ENCODE measurements at regions not wholly inside any gene's neighbourhood (a gene's known extent, or its start where the extent isn't known, plus 50 kb on each side); places are given as distances from the start of the nearest gene placed in this dataset.
A peak's percentile ranks its signal among the peaks of the same experiment; 100 is the strongest.

GRCh38 chr2:62570861-62571698, 65.1 kb upstream of the TMEM17 start:
- peaks cover 23% of the 10 kb centered on the region for H3K27me3 ChIP-seq (ENCODE audit: control insufficient read depth, insufficient read depth, low read length)
- H3K9me3 ChIP-seq (ENCODE audit: control insufficient read depth, low read depth, low read length): no peaks in the 10 kb centered on the region
- H3K4me1 ChIP-seq (ENCODE audit: control insufficient read depth, low read depth, low read length): peaks cover 13% of the 10 kb centered on the region
- peak overlapping the region; percentile 57 for H3K4me3 ChIP-seq (ENCODE audit: low read length)
- no peak overlapping the region for H3K9ac ChIP-seq (ENCODE audit: low read length)
- H3K36me3 ChIP-seq (ENCODE audit: control insufficient read depth, low read depth, low read length): no peaks in the 10 kb centered on the region
- H3K27ac ChIP-seq (ENCODE audit: low read length): no peak overlapping the region

DNA sequence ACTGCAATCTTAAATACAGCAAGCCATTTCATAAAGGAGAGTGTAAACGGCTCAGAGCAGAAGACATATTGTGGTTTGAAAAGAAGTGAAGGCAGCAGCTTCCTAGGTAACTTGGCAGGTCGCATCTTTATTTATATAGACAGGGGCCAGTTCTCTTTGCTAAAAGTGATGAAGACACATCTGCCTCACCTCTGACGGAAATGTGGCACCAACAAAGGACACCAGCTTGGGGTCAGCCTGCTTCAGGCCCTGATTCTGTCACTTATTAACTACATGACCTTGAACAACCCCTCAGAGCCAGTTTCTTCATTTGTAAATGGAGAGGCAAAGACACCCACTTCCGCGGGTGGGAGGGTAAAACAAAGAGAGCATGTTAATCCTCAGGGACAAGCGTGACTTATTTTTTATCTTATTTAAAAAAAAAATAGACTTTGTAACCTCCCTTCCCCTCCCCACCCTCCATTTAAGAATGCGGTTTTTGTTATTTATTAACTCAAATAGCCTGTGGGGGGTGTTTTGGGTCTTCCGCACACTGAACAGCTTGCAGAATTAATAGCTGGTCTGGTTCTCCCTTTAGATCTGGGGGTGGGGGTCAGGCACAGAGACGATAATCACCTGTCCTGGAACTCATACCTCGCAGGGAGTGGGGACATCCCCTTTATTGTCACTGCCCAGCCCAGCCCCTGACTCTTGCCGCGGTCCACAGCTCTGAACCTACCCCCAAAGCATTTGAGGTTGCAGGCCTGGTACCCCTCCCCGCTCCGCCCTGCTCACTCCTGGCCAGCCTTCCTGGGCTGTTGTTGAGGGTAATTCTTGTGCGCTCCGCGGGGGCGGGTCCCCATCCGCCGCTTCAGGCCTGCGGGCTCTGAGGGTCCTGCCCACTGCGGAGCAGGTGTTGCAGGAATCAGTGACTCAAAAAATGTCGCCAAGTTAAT, 64.2 kb upstream of the TMEM17 start:
- peak overlapping the region; percentile 57 for H3K4me3 ChIP-seq (ENCODE audit: low read length)
- peaks cover 23% of the 10 kb centered on the region for H3K27me3 ChIP-seq (ENCODE audit: control insufficient read depth, insufficient read depth, low read length)
- H3K4me1 ChIP-seq (ENCODE audit: control insufficient read depth, low read depth, low read length): peaks cover 13% of the 10 kb centered on the region
- H3K9me3 ChIP-seq (ENCODE audit: control insufficient read depth, low read depth, low read length): no peaks in the 10 kb centered on the region
- H3K27ac ChIP-seq (ENCODE audit: low read length): no peak overlapping the region
- no peak overlapping the region for H3K9ac ChIP-seq (ENCODE audit: low read length)
- H3K36me3 ChIP-seq (ENCODE audit: control insufficient read depth, low read depth, low read length): no peaks in the 10 kb centered on the region

DNA sequence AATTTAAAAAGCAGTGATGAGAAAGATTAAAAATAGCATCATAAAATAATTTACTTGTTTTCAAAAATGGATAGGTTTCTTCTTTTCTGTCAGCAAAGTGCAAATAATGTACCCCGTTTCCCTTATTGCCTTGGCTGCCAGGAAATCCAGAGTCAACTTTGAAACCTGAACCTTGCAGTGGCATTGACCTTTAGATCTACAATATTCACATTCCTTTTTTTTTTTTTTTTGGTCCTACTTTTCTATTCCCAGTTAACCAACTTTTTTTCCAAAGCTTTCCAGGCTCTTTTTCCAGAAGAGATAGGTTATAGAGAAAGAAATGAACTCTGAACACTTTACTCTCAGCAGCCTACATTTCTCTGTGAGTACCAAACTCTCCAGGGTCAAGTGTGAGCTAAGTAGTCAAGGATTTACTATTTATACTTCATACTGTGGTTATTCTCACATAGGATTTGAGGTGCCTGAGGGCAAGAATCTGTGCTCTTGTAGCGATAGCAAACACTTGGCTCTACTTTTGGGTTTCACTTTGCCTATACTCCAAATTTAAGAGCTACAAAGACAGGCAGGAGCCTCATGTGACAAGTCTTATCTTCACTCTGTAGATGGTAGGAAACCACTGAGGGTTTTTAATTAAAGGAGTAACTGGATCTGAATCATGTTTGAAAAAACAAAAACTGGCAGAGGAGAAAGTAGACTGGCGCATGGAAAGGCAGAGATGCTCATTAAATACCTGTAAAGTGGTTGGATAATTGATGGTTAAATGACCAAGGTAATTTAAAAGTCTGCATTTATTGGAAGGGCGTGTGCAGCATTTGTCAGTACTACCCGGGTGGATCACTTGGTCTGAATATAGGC, 63.2 kb upstream of the TMEM17 start:
- Histone ChIP-seq H3K9ac (ENCODE audit: low read length) (no peak overlapping the region), H3K9me3 (ENCODE audit: control insufficient read depth, low read depth, low read length) (no peaks in the 10 kb centered on the region), H3K27ac (ENCODE audit: low read length) (no peak overlapping the region), H3K4me1 (ENCODE audit: control insufficient read depth, low read depth, low read length) (peaks cover 13% of the 10 kb centered on the region), H3K27me3 (ENCODE audit: control insufficient read depth, insufficient read depth, low read length) (peaks cover 23% of the 10 kb centered on the region), H3K4me3 (ENCODE audit: low read length) (no peak overlapping the region), H3K36me3 (ENCODE audit: control insufficient read depth, low read depth, low read length) (no peaks in the 10 kb centered on the region)

DNA sequence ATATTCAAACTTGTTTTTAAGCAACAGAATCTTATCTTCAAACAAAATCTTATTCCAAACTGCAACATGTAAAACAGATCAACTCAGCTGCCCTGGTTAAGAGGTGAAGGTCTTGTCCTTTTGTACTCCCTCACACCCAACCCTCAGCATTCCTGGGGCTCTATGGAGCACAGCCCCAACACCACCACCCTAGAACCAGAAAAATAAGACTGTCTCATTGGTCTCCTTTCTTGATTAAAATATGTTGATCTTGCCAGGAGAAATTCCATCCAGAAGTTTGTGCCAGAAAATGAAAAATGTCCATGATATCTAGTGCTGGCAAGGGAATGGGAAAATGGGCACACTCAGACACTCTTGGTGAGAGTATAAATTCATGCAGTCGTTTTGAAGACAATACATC, 62.1 kb upstream of the TMEM17 start:
- H3K4me1 ChIP-seq (ENCODE audit: control insufficient read depth, low read depth, low read length): peaks cover 13% of the 10 kb centered on the region

GRCh38 chr2:62567669-62568068, 61.7 kb upstream of the TMEM17 start:
- H3K9me3 ChIP-seq (ENCODE audit: control insufficient read depth, low read depth, low read length): no peaks in the 10 kb centered on the region
- H3K27ac ChIP-seq (ENCODE audit: low read length): no peak overlapping the region
- H3K27me3 ChIP-seq (ENCODE audit: control insufficient read depth, insufficient read depth, low read length): peaks cover 23% of the 10 kb centered on the region
- no peak overlapping the region for H3K9ac ChIP-seq (ENCODE audit: low read length)
- H3K4me3 ChIP-seq (ENCODE audit: low read length): no peak overlapping the region
- H3K4me1 ChIP-seq (ENCODE audit: control insufficient read depth, low read depth, low read length): peaks cover 13% of the 10 kb centered on the region
- no peaks in the 10 kb centered on the region for H3K36me3 ChIP-seq (ENCODE audit: control insufficient read depth, low read depth, low read length)

More for the DNA sequence above, 62.1 kb upstream of the TMEM17 start:
- H3K9ac ChIP-seq (ENCODE audit: low read length): no peak overlapping the region
- no peaks in the 10 kb centered on the region for H3K9me3 ChIP-seq (ENCODE audit: control insufficient read depth, low read depth, low read length)
- no peak overlapping the region for H3K4me3 ChIP-seq (ENCODE audit: low read length)
- H3K27me3 ChIP-seq (ENCODE audit: control insufficient read depth, insufficient read depth, low read length): peaks cover 23% of the 10 kb centered on the region
- H3K36me3 ChIP-seq (ENCODE audit: control insufficient read depth, low read depth, low read length): no peaks in the 10 kb centered on the region
- H3K27ac ChIP-seq (ENCODE audit: low read length): no peak overlapping the region

- no peak overlapping the region for H3K9ac ChIP-seq (ENCODE audit: low read length)
- no peak overlapping the region for H3K27ac ChIP-seq (ENCODE audit: low read length)
- peaks cover 19% of the 10 kb centered on the region for H3K27me3 ChIP-seq (ENCODE audit: control insufficient read depth, insufficient read depth, low read length)
- no peak overlapping the region for H3K4me3 ChIP-seq (ENCODE audit: low read length)
- H3K36me3 ChIP-seq (ENCODE audit: control insufficient read depth, low read depth, low read length): no peaks in the 10 kb centered on the region
- no peaks in the 10 kb centered on the region for H3K9me3 ChIP-seq (ENCODE audit: control insufficient read depth, low read depth, low read length)
- peaks cover 13% of the 10 kb centered on the region for H3K4me1 ChIP-seq (ENCODE audit: control insufficient read depth, low read depth, low read length)
These were observed 60.9 kb upstream of the TMEM17 start for GRCh38 chr2:62566847-62567246.

GRCh38 chr2:62565309-62565908, 59.4 kb upstream of the TMEM17 start:
- Histone ChIP-seq H3K27me3 (ENCODE audit: control insufficient read depth, insufficient read depth, low read length) (peaks cover 4% of the 10 kb centered on the region), H3K36me3 (ENCODE audit: control insufficient read depth, low read depth, low read length) (no peaks in the 10 kb centered on the region), H3K9ac (ENCODE audit: low read length) (no peak overlapping the region), H3K27ac (ENCODE audit: low read length) (no peak overlapping the region), H3K4me1 (ENCODE audit: control insufficient read depth, low read depth, low read length) (peaks cover 8% of the 10 kb centered on the region), H3K4me3 (ENCODE audit: low read length) (no peak overlapping the region), H3K9me3 (ENCODE audit: control insufficient read depth, low read depth, low read length) (no peaks in the 10 kb centered on the region)

DNA sequence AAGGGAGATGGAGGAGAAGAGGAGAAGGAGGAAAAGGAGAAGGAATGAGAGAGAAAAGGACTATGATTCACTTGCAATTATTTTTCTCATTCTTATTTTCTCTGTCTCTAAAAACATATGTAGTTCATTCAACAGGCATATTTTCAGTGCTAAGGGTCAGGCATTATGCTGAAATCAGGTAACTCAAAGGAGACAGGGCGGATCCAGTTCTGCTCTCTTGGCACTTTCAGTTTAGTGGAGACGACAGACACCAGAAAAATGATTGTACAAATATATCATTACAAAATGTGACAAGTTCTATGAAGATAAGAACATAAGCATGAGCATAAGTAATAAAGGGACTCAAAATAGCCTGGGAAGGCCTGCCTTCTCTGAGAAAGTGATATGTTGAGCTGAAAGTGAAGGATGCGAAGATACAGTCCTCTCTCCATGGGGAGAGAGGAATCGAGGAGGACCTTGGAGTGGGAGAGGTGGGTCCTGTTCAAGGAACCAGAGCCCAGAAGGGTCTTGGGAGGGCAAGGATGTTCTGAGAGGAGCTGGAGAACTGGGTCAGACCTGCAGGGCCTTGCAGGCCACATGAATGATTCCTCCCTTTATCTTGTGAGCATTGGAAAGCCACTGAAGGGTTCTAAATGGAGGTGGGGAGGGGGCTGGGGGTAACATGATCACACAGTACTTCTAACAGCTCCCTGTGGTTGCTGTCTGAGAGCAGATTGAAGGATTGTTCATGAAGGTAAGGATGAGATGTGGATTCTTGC, 58.6 kb upstream of the TMEM17 start:
- Histone ChIP-seq H3K4me1 (ENCODE audit: control insufficient read depth, low read depth, low read length) (peaks cover under 1% of the 10 kb centered on the region), H3K36me3 (ENCODE audit: control insufficient read depth, low read depth, low read length) (no peaks in the 10 kb centered on the region), H3K9me3 (ENCODE audit: control insufficient read depth, low read depth, low read length) (no peaks in the 10 kb centered on the region), H3K27ac (ENCODE audit: low read length) (no peak overlapping the region), H3K4me3 (ENCODE audit: low read length) (no peak overlapping the region), H3K27me3 (ENCODE audit: control insufficient read depth, insufficient read depth, low read length) (no peaks in the 10 kb centered on the region), H3K9ac (ENCODE audit: low read length) (no peak overlapping the region)

GRCh38 chr2:62561586-62561985, 55.6 kb upstream of the TMEM17 start:
- Histone ChIP-seq H3K36me3 (ENCODE audit: control insufficient read depth, low read depth, low read length) (no peaks in the 10 kb centered on the region), H3K4me1 (ENCODE audit: control insufficient read depth, low read depth, low read length) (no peaks in the 10 kb centered on the region), H3K27me3 (ENCODE audit: control insufficient read depth, insufficient read depth, low read length) (no peaks in the 10 kb centered on the region), H3K9ac (ENCODE audit: low read length) (no peak overlapping the region), H3K4me3 (ENCODE audit: low read length) (no peak overlapping the region), H3K9me3 (ENCODE audit: control insufficient read depth, low read depth, low read length) (no peaks in the 10 kb centered on the region), H3K27ac (ENCODE audit: low read length) (no peak overlapping the region)

- Histone ChIP-seq H3K9ac (ENCODE audit: low read length) (no peak overlapping the region), H3K4me3 (ENCODE audit: low read length) (no peak overlapping the region), H3K27ac (ENCODE audit: low read length) (no peak overlapping the region), H3K36me3 (ENCODE audit: control insufficient read depth, low read depth, low read length) (no peaks in the 10 kb centered on the region), H3K27me3 (ENCODE audit: control insufficient read depth, insufficient read depth, low read length) (no peaks in the 10 kb centered on the region), H3K9me3 (ENCODE audit: control insufficient read depth, low read depth, low read length) (no peaks in the 10 kb centered on the region), H3K4me1 (ENCODE audit: control insufficient read depth, low read depth, low read length) (no peaks in the 10 kb centered on the region)
These were observed 53.6 kb upstream of the TMEM17 start for GRCh38 chr2:62559582-62559981.

All from iPS-18a (cell line).